Pancreas (tissue), 10 donors: ENCODE measurements at regions not wholly inside any gene's neighbourhood (a gene's known extent, or its start where the extent isn't known, plus 50 kb on each side); places are given as distances from the start of the nearest gene placed in this dataset.

Source experiments
- ATAC-seq, 4 donors: fragments of 200-7000 bp; cut with Tn5 transposase; one replicate each; pipeline versions ENCODE4 v1.8.0 to v1.9.1; 2020; ENCODE audit warnings: mild to moderate bottlenecking in 4 of 4, moderate library complexity in 4 of 4
- DNase-seq, 6 donors: peaks; one replicate each; pipeline ENCODE4 v3.0.0-alpha.2; 2020
- FAIRE-seq: peaks from 2 replicates; lab custom pipeline; 2012; peaks lifted over from hg19 to GRCh38; lab: Jason Lieb, UNC
- H3K27ac ChIP-seq, 4 donors: fragments of 200-600 bp; sonication (generic); 1 replicate in 3 of 4; 2 replicates in 1 of 4; pipeline versions ENCODE4 v1.5.0 to v1.8.0; 2020
- H3K27me3 ChIP-seq, 4 donors: fragments of 200-600 bp; one replicate each; pipeline ENCODE4 v1.8.0; 2021
- H3K36me3 ChIP-seq, 3 donors: fragments of 200-600 bp; sonication (generic) in 1 of 3; one replicate each; pipeline versions ENCODE4 v1.5.0 to v1.8.0; 2020 to 2021
- H3K4me1 ChIP-seq, 3 donors: fragments of 200-600 bp; one replicate each; pipeline ENCODE4 v1.8.0; 2021
- H3K4me3 ChIP-seq, 4 donors: fragments of 200-600 bp; sonication (generic) in 2 of 4; one replicate each; pipeline versions ENCODE4 v1.5.0 to v1.8.0; 2020 to 2021
- H3K9me3 ChIP-seq, 4 donors: fragments of 200-600 bp; one replicate each; pipeline ENCODE4 v1.8.0; 2021
- CTCF ChIP-seq, 4 donors: fragments of 200-600 bp; sonication (generic) in 3 of 4; IDR thresholded peaks; one replicate each; pipeline versions ENCODE4 v1.5.0 to v1.8.0; 2021; ENCODE audit warnings: antibody characterized with exemption in 4 of 4
- WGBS, 2 donors: extraction: QIAGEN DNeasy Blood & Tissue Kit; methylation state at CpG; one replicate each; pipeline ENCODE4 v1.1.7; 2013; 5-methylcytosine and 5-hydroxymethylcytosine counted together
- intact Hi-C, 3 donors: fragments of 100-400 bp; cut with DNase I; formaldehyde crosslinking; loops; one replicate each; pipeline versions ENCODE4 v1.11.1 to v1.14.2; 2022
- donor health status: healthy with polysubstance abuse.
- donor health status: DM: no; HTN: no; CAD: no; lungs with moderate emphysema.
- donor health status: DM: no; HTN: no; CAD: no.
- donor health status: control.
- donor health status: control.
- donor health status: Bipolar disorder and iron deficiency.
- donor health status: DM: yes; HTN: yes; CAD: no.
- donor health status: DM: no; HTN: no; CAD: no.
- donor health status: DM: no; HTN: no; CAD: no.
- donor health status: DM: yes; HTN: yes; CAD: no.

DNA sequence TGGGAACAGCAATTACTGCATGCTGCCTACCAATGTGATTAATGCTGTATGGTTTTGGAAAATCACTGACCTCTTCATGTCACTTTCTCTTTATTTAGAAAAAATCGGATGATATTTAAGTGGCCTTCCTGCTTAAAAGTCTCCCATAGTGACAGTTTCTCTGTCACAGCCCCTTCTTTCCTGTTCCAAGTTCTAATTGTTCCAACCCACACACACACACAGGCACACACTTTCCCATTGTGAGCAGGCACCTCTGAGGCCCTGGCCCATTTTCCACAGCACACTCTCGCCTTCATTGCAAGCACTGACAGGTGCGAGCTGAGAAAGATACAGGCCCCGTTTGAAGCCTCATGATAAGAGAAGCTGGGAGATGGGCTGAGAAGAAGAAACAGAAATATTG lies 505.9 kb downstream of the HS3ST4 start:
- FAIRE-seq (no peak), ATAC-seq (no peak), DNase-seq (no peak)
- intact Hi-C loops = no loop called here
- Histone ChIP-seq H3K36me3 (no peaks in the 10 kb centered on the region), H3K9me3 (no peaks in the 10 kb centered on the region), H3K27me3 (no peaks in the 10 kb centered on the region), H3K4me3 (no peak overlapping the region), H3K4me1 (no peaks in the 10 kb centered on the region), H3K27ac (no peak overlapping the region)
- no peak for TF ChIP-seq CTCF (IDR thresholded peaks at IDR 0.05)
- WGBS, 2 donors = 23 to 26% methylated on average over 4 of the region's 4 CpGs

DNA sequence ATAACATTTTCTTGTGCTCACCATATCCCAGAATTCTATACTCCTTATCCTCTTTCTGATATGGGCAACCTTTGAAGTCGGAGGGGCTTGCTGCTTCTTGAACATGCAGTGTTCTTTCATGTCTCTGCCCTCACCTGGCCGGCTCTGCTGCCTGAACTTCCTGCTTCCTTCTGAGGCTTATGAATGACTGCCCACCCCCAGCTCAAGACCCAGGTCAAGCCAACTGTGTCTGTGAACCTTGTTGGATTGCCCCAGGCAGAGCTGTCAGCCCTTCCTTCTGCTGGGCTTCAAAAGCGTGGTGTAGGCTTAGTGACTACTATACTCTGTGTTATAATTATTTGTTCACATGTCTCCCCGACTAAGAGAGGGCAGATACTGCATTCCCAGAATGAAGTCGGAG lies 506.5 kb downstream of the HS3ST4 start:
- no peak overlapping the region for H3K27ac ChIP-seq
- TF ChIP-seq CTCF (IDR thresholded peaks at IDR 0.05) = no peak
- no peaks in the 10 kb centered on the region for H3K9me3 ChIP-seq
- ATAC-seq (no peak), DNase-seq (no peak), FAIRE-seq (no peak)
- no peaks in the 10 kb centered on the region for H3K4me1 ChIP-seq
- no peaks in the 10 kb centered on the region for H3K36me3 ChIP-seq
- 25 to 31% methylated on average over 5 of the region's 5 CpGs for WGBS, 2 donors
- intact Hi-C loops = no loop called here
- H3K4me3 ChIP-seq = no peak overlapping the region
- H3K27me3 ChIP-seq = no peaks in the 10 kb centered on the region

GRCh38 chr16:26204138-26204537 lies 512.4 kb downstream of the HS3ST4 start:
- no peaks in the 10 kb centered on the region for H3K36me3 ChIP-seq
- no peak for FAIRE-seq
- 54 to 63% methylated on average over 7 of the region's 7 CpGs for WGBS, 2 donors

GRCh38 chr16:26211542-26211941 lies 519.8 kb downstream of the HS3ST4 start:
- Histone ChIP-seq H3K27me3 (peaks cover 0 to 4% (median 2%) of the 10 kb centered on the region in 4 donors), H3K4me1 (peaks cover 0 to 4% (median 0%) of the 10 kb centered on the region in 3 donors), H3K27ac (no peak overlapping the region), H3K4me3 (no peak overlapping the region), H3K36me3 (no peaks in the 10 kb centered on the region), H3K9me3 (no peaks in the 10 kb centered on the region)
- no peak for FAIRE-seq
- intact Hi-C loops = no loop called here
- 11 to 16% methylated on average over 4 of the region's 4 CpGs for WGBS, 2 donors
- ATAC-seq = no peak
- no peak for TF ChIP-seq CTCF (IDR thresholded peaks at IDR 0.05)
- DNase-seq = no peak

More at GRCh38 chr16:26204138-26204537, 512.4 kb downstream of the HS3ST4 start:
- no peak for TF ChIP-seq CTCF (IDR thresholded peaks at IDR 0.05)
- DNase-seq (no peak), ATAC-seq (no peak)
- H3K9me3 ChIP-seq = no peaks in the 10 kb centered on the region
- no peak overlapping the region for H3K4me3 ChIP-seq
- H3K27ac ChIP-seq = no peak overlapping the region
- peaks cover 0 to 3% (median 0%) of the 10 kb centered on the region in 4 donors for H3K27me3 ChIP-seq
- no peaks in the 10 kb centered on the region for H3K4me1 ChIP-seq
- intact Hi-C loops = no loop called here

GRCh38 chr16:26212599-26212998 lies 520.8 kb downstream of the HS3ST4 start:
- ATAC-seq (peak in 1 of 4 donors; percentile 15), FAIRE-seq (no peak), DNase-seq (no peak)
- intact Hi-C loops = no loop called here
- H3K27ac ChIP-seq = no peak overlapping the region
- no peaks in the 10 kb centered on the region for H3K9me3 ChIP-seq
- no peak for TF ChIP-seq CTCF (IDR thresholded peaks at IDR 0.05)
- no peak overlapping the region for H3K4me3 ChIP-seq
- H3K4me1 ChIP-seq = peaks cover 0 to 4% (median 0%) of the 10 kb centered on the region in 3 donors
- no peaks in the 10 kb centered on the region for H3K36me3 ChIP-seq
- 24 to 32% methylated on average over 5 of the region's 5 CpGs for WGBS, 2 donors
- H3K27me3 ChIP-seq = peaks cover 0 to 4% (median 2%) of the 10 kb centered on the region in 4 donors
